ENCODE measurements at regions not wholly inside any gene's neighbourhood (a gene's known extent, or its start where the extent isn't known, plus 50 kb on each side); places are given as distances from the start of the nearest gene placed in this dataset.

GRCh38 chr4:158313566-158313965 lies 103.3 kb downstream of the TMEM144 start:
- no peaks in the 10 kb centered on the region for H3K4me1 ChIP-seq
- no peak overlapping the region for H3K4me3 ChIP-seq (ENCODE audit: low read depth, low read length)
- no peaks in the 10 kb centered on the region for H3K27me3 ChIP-seq
- no peak for DNase-seq
- H3K36me3 ChIP-seq = no peaks in the 10 kb centered on the region
- no peak for TF ChIP-seq CTCF (IDR thresholded peaks at IDR 0.05; ENCODE audit: low read depth, low read length)
- no peaks in the 10 kb centered on the region for H3K9me3 ChIP-seq

- no peaks in the 10 kb centered on the region for H3K9me3 ChIP-seq
- TF ChIP-seq CTCF (IDR thresholded peaks at IDR 0.05; ENCODE audit: low read depth, low read length) = no peak
- H3K4me1 ChIP-seq = no peaks in the 10 kb centered on the region
- H3K27me3 ChIP-seq = no peaks in the 10 kb centered on the region
- no peaks in the 10 kb centered on the region for H3K36me3 ChIP-seq
- H3K4me3 ChIP-seq (ENCODE audit: low read depth, low read length) = no peak overlapping the region
- no peak for DNase-seq
Observed at GRCh38 chr4:158314756-158315487, 104.6 kb downstream of the TMEM144 start.

- Histone ChIP-seq H3K27me3 (no peaks in the 10 kb centered on the region), H3K36me3 (no peaks in the 10 kb centered on the region), H3K9me3 (no peaks in the 10 kb centered on the region), H3K4me1 (no peaks in the 10 kb centered on the region), H3K4me3 (ENCODE audit: low read depth, low read length) (no peak overlapping the region)
- no peak for DNase-seq
- TF ChIP-seq CTCF (IDR thresholded peaks at IDR 0.05; ENCODE audit: low read depth, low read length) = no peak
Observed at GRCh38 chr4:158315706-158316105, 105.4 kb downstream of the TMEM144 start.

GRCh38 chr4:158316264-158316663 lies 106.0 kb downstream of the TMEM144 start:
- TF ChIP-seq CTCF (IDR thresholded peaks at IDR 0.05; ENCODE audit: low read depth, low read length) = no peak
- H3K4me1 ChIP-seq = no peaks in the 10 kb centered on the region

GRCh38 chr4:158319880-158320279 lies 109.6 kb downstream of the TMEM144 start:
- TF ChIP-seq CTCF (IDR thresholded peaks at IDR 0.05; ENCODE audit: low read depth, low read length) = no peak

More at GRCh38 chr4:158316264-158316663, 106.0 kb downstream of the TMEM144 start:
- Histone ChIP-seq H3K4me3 (ENCODE audit: low read depth, low read length) (no peak overlapping the region), H3K27me3 (no peaks in the 10 kb centered on the region), H3K9me3 (no peaks in the 10 kb centered on the region), H3K36me3 (no peaks in the 10 kb centered on the region)
- no peak for DNase-seq

GRCh38 chr4:158322109-158322508 lies 111.8 kb downstream of the TMEM144 start:
- no peak overlapping the region for H3K4me3 ChIP-seq (ENCODE audit: low read depth, low read length)
- H3K27me3 ChIP-seq = no peaks in the 10 kb centered on the region
- no peaks in the 10 kb centered on the region for H3K4me1 ChIP-seq
- DNase-seq = no peak
- no peaks in the 10 kb centered on the region for H3K9me3 ChIP-seq
- H3K36me3 ChIP-seq = no peaks in the 10 kb centered on the region
- TF ChIP-seq CTCF (IDR thresholded peaks at IDR 0.05; ENCODE audit: low read depth, low read length) = no peak

More at GRCh38 chr4:158319880-158320279, 109.6 kb downstream of the TMEM144 start:
- Histone ChIP-seq H3K27me3 (no peaks in the 10 kb centered on the region), H3K9me3 (no peaks in the 10 kb centered on the region), H3K36me3 (no peaks in the 10 kb centered on the region), H3K4me1 (no peaks in the 10 kb centered on the region), H3K4me3 (ENCODE audit: low read depth, low read length) (no peak overlapping the region)
- DNase-seq = no peak
